ENCODE measurements at regions not wholly inside any gene's neighbourhood (a gene's known extent, or its start where the extent isn't known, plus 50 kb on each side); places are given as distances from the start of the nearest gene placed in this dataset.

GRCh38 chr14:46198676-46199075, 452.9 kb downstream of the RPL10L start:
- Histone ChIP-seq H3K4me3 (ENCODE audit: low read depth in 1 of 3, low read length in 3 of 3) (no peak overlapping the region), H3K27ac (ENCODE audit: low read depth in 1 of 2, low read length in 2 of 2) (no peak overlapping the region)
- WGBS: 46% methylated on average over 2 of the region's 2 CpGs

More at GRCh38 chr14:46198676-46199075, 452.9 kb downstream of the RPL10L start:
- H3K27me3 ChIP-seq (ENCODE audit: control insufficient read depth in 4 of 4, insufficient read depth in 4 of 4, low read length in 3 of 4): no peaks in the 10 kb centered on the region
- H3K4me1 ChIP-seq (ENCODE audit: control insufficient read depth in 4 of 4, insufficient read depth in 4 of 4, low read length in 3 of 4): no peaks in the 10 kb centered on the region
- no peak for DNase-seq (ENCODE audit: low spot score)
- H3K36me3 ChIP-seq (ENCODE audit: control insufficient read depth in 4 of 4, insufficient read depth in 3 of 4, low read depth in 1 of 4, low read length in 3 of 4): no peaks in the 10 kb centered on the region
- TF ChIP-seq GABPA (IDR thresholded peaks at IDR 0.05 in 1 of 2, conservative IDR thresholded peaks at IDR 0.05 in 1 of 2) (no peak), REST (IDR thresholded peaks at IDR 0.05) (no peak), ATF3 (IDR thresholded peaks at IDR 0.05) (no peak), ZBTB33 (IDR thresholded peaks at IDR 0.05) (no peak), FOXA2 (IDR thresholded peaks at IDR 0.05) (no peak), HNF4A (conservative IDR thresholded peaks at IDR 0.05) (no peak), SP1 (IDR thresholded peaks at IDR 0.05) (no peak), CTCF (IDR thresholded peaks at IDR 0.05; ENCODE audit: low read depth, low read length, missing input control) (no peak), JUND (IDR thresholded peaks at IDR 0.05) (no peak), NR2F2 (IDR thresholded peaks at IDR 0.05) (no peak), YY1 (IDR thresholded peaks at IDR 0.05) (no peak), FOXA1 (IDR thresholded peaks at IDR 0.05) (no peak)
- H3K9me3 ChIP-seq (ENCODE audit: control insufficient read depth in 4 of 4, low read length in 3 of 4): no peaks in the 10 kb centered on the region
- no peak overlapping the region for H3K9ac ChIP-seq (ENCODE audit: low read depth in 1 of 2, low read length in 2 of 2)

Data from liver (tissue), 8 donors.